Vagina (tissue), 2 donors: ENCODE measurements at regions not wholly inside any gene's neighbourhood (a gene's known extent, or its start where the extent isn't known, plus 50 kb on each side); places are given as distances from the start of the nearest gene placed in this dataset.

Experiments used
- CTCF ChIP-seq, 3 experiments: fragments of 450-650 bp in 2 of 3; fragments of 200-600 bp in 1 of 3; sonication (generic) in 1 of 3; IDR thresholded peaks; one replicate each; pipeline ENCODE4 v1.5.1; 2017 to 2019; ENCODE audit warnings: antibody characterized with exemption in 3 of 3, mild to moderate bottlenecking in 2 of 3, moderate library complexity in 2 of 3
- POLR2A ChIP-seq, 2 donors: fragments of 450-650 bp; IDR thresholded peaks; one replicate each; pipeline ENCODE4 v1.6.1; 2017; ENCODE audit warnings: antibody characterized with exemption in 2 of 2, mild to moderate bottlenecking in 2 of 2, moderate library complexity in 2 of 2
- POLR2AphosphoS5 ChIP-seq, 2 donors: sonication (generic); formaldehyde crosslinking; IDR thresholded peaks; one replicate each; pipeline ENCODE4 v1.9.0; 2017; ENCODE audit warnings: antibody characterized with exemption in 2 of 2, mild to moderate bottlenecking in 2 of 2, low read depth in 1 of 2; ENCODE audit not compliant: insufficient read depth in 1 of 2

DNA sequence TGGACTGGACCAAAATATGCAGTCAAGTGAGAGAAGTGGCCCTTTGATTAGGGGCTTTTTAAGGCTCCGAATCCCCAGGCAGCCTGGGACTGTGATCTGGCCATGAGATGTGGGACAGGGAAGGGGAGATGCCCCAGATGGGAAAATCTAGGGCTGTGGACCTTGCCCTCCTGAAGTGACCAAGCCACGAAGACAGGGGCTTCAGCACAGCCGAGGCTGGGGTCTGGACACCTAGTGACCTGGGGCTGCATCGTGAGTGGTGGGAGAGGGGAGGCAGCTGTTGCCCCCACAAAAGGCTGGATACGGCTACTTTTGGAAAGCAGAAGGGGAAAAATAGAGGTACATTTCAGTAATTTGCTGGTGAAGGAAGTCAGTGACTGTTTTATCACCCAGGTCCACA, 139.5 kb upstream of the SLC24A3 start:
- no peak for TF ChIP-seq POLR2A (IDR thresholded peaks at IDR 0.05)
- no peak for TF ChIP-seq CTCF (IDR thresholded peaks at IDR 0.05)
- no peak for TF ChIP-seq POLR2AphosphoS5 (IDR thresholded peaks at IDR 0.05; ENCODE audit: insufficient read depth in 1 of 2, low read depth in 1 of 2)
